IMR-90 (cell line): ENCODE measurements at regions not wholly inside any gene's neighbourhood (a gene's known extent, or its start where the extent isn't known, plus 50 kb on each side); places are given as distances from the start of the nearest gene placed in this dataset.

Experiments
- ATAC-seq: fragments of 200-7000 bp; cut with Tn5 transposase; 2 replicates; pipeline ENCODE4 v1.9.1; 2020; ENCODE audit warnings: low read depth, mild to moderate bottlenecking, moderate library complexity
- BruUV-seq: library from RNA; stranded (reverse); fragments of 400-500 nt; replicated peaks from 2 replicates; lab custom pipeline; 2021; lab: Mats Ljungman, UMichigan
- CTCF ChIA-PET: fragments of 300-600 bp; formaldehyde crosslinking; extraction: SDS; loops from one replicate; lab custom pipeline; 2021; ENCODE audit warnings: antibody characterized with exemption; lab: Yijun Ruan, JAX
- POLR2A ChIA-PET: fragments of 300-600 bp; sonication (Branson Sonifier 250); formaldehyde crosslinking; loops from one replicate; lab custom pipeline; 2022; ENCODE audit warnings: antibody characterized with exemption; ENCODE audit not compliant: unreplicated experiment; lab: Charles Lee
- DNase-seq: peaks from one replicate; pipeline ENCODE4 v3.0.0; 2013
- H2AFZ ChIP-seq: replicated peaks from 2 replicates; pipeline ENCODE3; 2013; ENCODE audit warnings: low read length, mild to moderate bottlenecking; ENCODE audit not compliant: poor library complexity
- H2AK5ac ChIP-seq: 2 replicates; pipeline ENCODE4 v1.6.1; 2013; ENCODE audit warnings: low read depth, low read length, inconsistent platforms
- H2AK9ac ChIP-seq: replicated peaks from 2 replicates; pipeline ENCODE3; 2013; ENCODE audit warnings: mild to moderate bottlenecking, low read depth, low read length, moderate library complexity; ENCODE audit not compliant: poor library complexity
- H2BK120ac ChIP-seq: 2 replicates; pipeline ENCODE4 v1.6.1; 2013; ENCODE audit warnings: low read depth, low read length, inconsistent platforms
- H2BK15ac ChIP-seq: 3 replicates; pipeline ENCODE4 v1.6.1; 2013; ENCODE audit warnings: low read depth, low read length, inconsistent platforms
- H2BK20ac ChIP-seq: 2 replicates; pipeline ENCODE4 v1.6.1; 2013; ENCODE audit warnings: low read depth, mild to moderate bottlenecking, inconsistent platforms, low read length, moderate library complexity
- H2BK5ac ChIP-seq: 2 replicates; pipeline ENCODE4 v1.6.1; 2013; ENCODE audit warnings: mild to moderate bottlenecking, low read depth, low read length, inconsistent platforms; ENCODE audit not compliant: poor library complexity, severe bottlenecking
- H3K14ac ChIP-seq: replicated peaks from 2 replicates; pipeline ENCODE4 v1.6.1; 2013; ENCODE audit warnings: low read depth, low read length, inconsistent platforms
- H3K18ac ChIP-seq: 2 replicates; pipeline ENCODE4 v1.6.1; 2013; ENCODE audit warnings: low read depth, low read length, control low read depth
- H3K23ac ChIP-seq: 2 replicates; pipeline ENCODE4 v1.6.1; 2013; ENCODE audit warnings: low read depth, low read length, inconsistent platforms
- H3K27ac ChIP-seq: 2 replicates; pipeline ENCODE4 v1.5.1; 2013; ENCODE audit warnings: mild to moderate bottlenecking, control low read depth, low read length; ENCODE audit not compliant: insufficient read depth
- H3K27me3 ChIP-seq: 2 replicates; pipeline ENCODE4 v1.6.1; 2013; ENCODE audit warnings: low read length; ENCODE audit not compliant: control insufficient read depth, insufficient read depth
- H3K36me3 ChIP-seq: 2 replicates; pipeline ENCODE4 v1.6.1; 2013; ENCODE audit warnings: low read length, mixed read lengths; ENCODE audit not compliant: control insufficient read depth, insufficient read depth
- H3K4ac ChIP-seq: 2 replicates; pipeline ENCODE4 v1.6.1; 2013; ENCODE audit warnings: low read depth, low read length, inconsistent platforms
- H3K4me1 ChIP-seq: 2 replicates; pipeline ENCODE4 v1.6.1; 2013; ENCODE audit warnings: low read length, mixed read lengths; ENCODE audit not compliant: control insufficient read depth, insufficient read depth
- H3K4me2 ChIP-seq: 2 replicates; pipeline ENCODE4 v1.6.1; 2013; ENCODE audit warnings: low read depth, mild to moderate bottlenecking, control low read depth, low read length, moderate library complexity
- H3K4me3 ChIP-seq: 2 replicates; pipeline ENCODE4 v1.5.1; 2013; ENCODE audit warnings: low read depth, mild to moderate bottlenecking, control low read depth, low read length, moderate library complexity; ENCODE audit not compliant: insufficient read depth
- H3K56ac ChIP-seq: 2 replicates; pipeline ENCODE4 v1.6.1; 2013; ENCODE audit warnings: low read length, inconsistent platforms; ENCODE audit not compliant: insufficient read depth; ENCODE audit errors: extremely low read depth
- H3K79me1 ChIP-seq, 2 experiments: 2 replicates each; pipeline ENCODE4 v1.6.1; 2013; ENCODE audit warnings: low read length in 2 of 2, inconsistent platforms in 1 of 2, low read depth in 1 of 2
- H3K9ac ChIP-seq: 2 replicates; pipeline ENCODE4 v1.6.1; 2013; ENCODE audit warnings: low read depth, low read length, control low read depth
- H3K9me1 ChIP-seq: 2 replicates; pipeline ENCODE4 v1.6.1; 2013; ENCODE audit warnings: low read length, inconsistent platforms; ENCODE audit not compliant: insufficient read depth
- H3K9me3 ChIP-seq: 2 replicates; pipeline ENCODE4 v1.6.1; 2013; ENCODE audit warnings: low read length; ENCODE audit not compliant: control insufficient read depth, insufficient read depth
- H4K20me1 ChIP-seq: 2 replicates; pipeline ENCODE4 v1.6.1; 2013; ENCODE audit warnings: low read length, inconsistent platforms; ENCODE audit not compliant: insufficient read depth
- H4K5ac ChIP-seq: 2 replicates; pipeline ENCODE4 v1.6.1; 2013; ENCODE audit warnings: mild to moderate bottlenecking, low read depth, low read length, control low read depth
- H4K8ac ChIP-seq, 2 experiments: 2 replicates each; pipeline ENCODE4 v1.6.1; 2013; ENCODE audit warnings: low read depth in 2 of 2, low read length in 2 of 2, control low read depth in 1 of 2, inconsistent platforms in 1 of 2
- H4K91ac ChIP-seq: 2 replicates; pipeline ENCODE4 v1.6.1; 2013; ENCODE audit warnings: low read depth, low read length, inconsistent platforms; ENCODE audit not compliant: insufficient read depth
- BHLHE40 ChIP-seq: fragments of 150-350 bp; IDR thresholded peaks from 2 replicates; pipeline ENCODE4 v1.6.1; 2016; ENCODE audit warnings: mild to moderate bottlenecking, low read depth, low read length
- RAD21 ChIP-seq: IDR thresholded peaks from 2 replicates; pipeline ENCODE4 v1.6.1; 2012; ENCODE audit warnings: low read length, improper control_type of control experiment
- RCOR1 ChIP-seq: IDR thresholded peaks from 2 replicates; pipeline ENCODE4 v1.6.1; 2012; ENCODE audit warnings: mild to moderate bottlenecking, low read length, improper control_type of control experiment; ENCODE audit not compliant: insufficient replicate concordance
- WGBS, 2 experiments: methylation state at CpG; one replicate each; pipeline versions ENCODE4 v1.1.5 to v1.1.7; 2013; ENCODE audit warnings: missing lambda C conversion rate in 2 of 2; ENCODE audit not compliant: insufficient read length in 1 of 2; ENCODE audit errors: extremely low coverage in 2 of 2; 5-methylcytosine and 5-hydroxymethylcytosine counted together
- dilution Hi-C: fragments of 300-500 bp; cut with HindIII; formaldehyde crosslinking; loops from one replicate; pipeline ENCODE4 v1.14.3; 2018; ENCODE audit warnings: low sequenced_read_pairs; ENCODE audit not compliant: unreplicated experiment
- in situ Hi-C: fragments of 300-500 bp; cut with MboI; formaldehyde crosslinking; loops from 3 replicates; pipeline ENCODE4 v1.14.3; 2019; ENCODE audit warnings: low sequenced_read_pairs, inconsistent platforms, mixed read lengths
- intact Hi-C: fragments of 100-400 bp; cut with micrococcal nuclease; formaldehyde crosslinking; loops from 2 replicates; pipeline ENCODE4 v1.10.0; 2022
- TF ChIP-seq, protein P1 (sequence below): fragments of 150-350 bp; IDR thresholded peaks from 2 replicates; pipeline ENCODE4 v1.6.1; 2017; ENCODE audit warnings: mild to moderate bottlenecking, antibody characterized with exemption, low read length, low read depth

DNA sequence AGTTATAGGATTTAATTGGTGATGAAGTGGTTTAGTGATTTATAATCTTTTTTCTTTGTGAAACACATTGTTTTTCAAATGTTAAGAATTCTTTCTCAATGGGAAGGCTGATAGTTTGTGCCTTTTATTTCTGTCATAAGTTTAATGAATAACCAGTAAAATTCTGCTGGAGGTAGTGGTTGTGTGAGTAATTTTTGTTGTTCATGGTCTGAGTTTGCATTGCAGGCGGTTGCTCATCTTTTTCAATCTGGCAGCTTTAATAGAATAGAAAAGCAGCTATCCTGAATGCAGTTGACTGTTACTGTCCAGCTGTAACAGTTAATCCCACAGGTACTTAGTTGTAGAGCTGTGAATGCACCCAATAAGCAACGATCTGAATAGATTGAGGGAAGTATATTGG, 215.6 kb upstream of the AFF2 start:
- Histone ChIP-seq H3K9me3 (no peaks in the 10 kb centered on the region; the same call in 1 of the 2 replicates), H3K27me3 (no peaks in the 10 kb centered on the region), H4K8ac (no peak overlapping the region), H2BK120ac (no peak overlapping the region), H3K36me3 (no peaks in the 10 kb centered on the region), H3K9ac (no peak overlapping the region), H4K20me1 (no peaks in the 10 kb centered on the region), H3K4me1 (no peaks in the 10 kb centered on the region), H3K4me3 (no peak overlapping the region), H2BK15ac (no peak overlapping the region), H4K5ac (no peak overlapping the region), H4K91ac (no peak overlapping the region), H3K27ac (no peak overlapping the region), H3K14ac (no peak overlapping the region), H3K79me1 (no peaks in the 10 kb centered on the region), H3K18ac (no peak overlapping the region), H2AK5ac (no peak overlapping the region), H2BK20ac (no peak overlapping the region), H3K56ac (no peak overlapping the region), H2BK5ac (no peak overlapping the region), H3K4me2 (no peak overlapping the region), H2AFZ (no peak overlapping the region), H2AK9ac (no peak overlapping the region), H3K23ac (no peak overlapping the region), H3K4ac (no peak overlapping the region), H3K9me1 (no peaks in the 10 kb centered on the region)
- ChIA-PET POLR2A (no interaction called here), CTCF (no interaction called here)
- DNase-seq (no peak), ATAC-seq (no peak)
- no CpG with 5 or more reads among the region's 2 CpGs for WGBS, 2 experiments
- in situ Hi-C loops (no loop called here), dilution Hi-C loops (no loop called here), intact Hi-C loops (no loop called here)
- no peak for TF ChIP-seq RCOR1
- TF ChIP-seq, protein P1, sequence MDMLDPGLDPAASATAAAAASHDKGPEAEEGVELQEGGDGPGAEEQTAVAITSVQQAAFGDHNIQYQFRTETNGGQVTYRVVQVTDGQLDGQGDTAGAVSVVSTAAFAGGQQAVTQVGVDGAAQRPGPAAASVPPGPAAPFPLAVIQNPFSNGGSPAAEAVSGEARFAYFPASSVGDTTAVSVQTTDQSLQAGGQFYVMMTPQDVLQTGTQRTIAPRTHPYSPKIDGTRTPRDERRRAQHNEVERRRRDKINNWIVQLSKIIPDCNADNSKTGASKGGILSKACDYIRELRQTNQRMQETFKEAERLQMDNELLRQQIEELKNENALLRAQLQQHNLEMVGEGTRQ = no peak
- no peak for TF ChIP-seq BHLHE40
- no peak for TF ChIP-seq RAD21
- BruUV-seq = no TSS peak
